Astrocyte (in vitro differentiated cells and primary cell): ENCODE measurements at regions not wholly inside any gene's neighbourhood (a gene's known extent, or its start where the extent isn't known, plus 50 kb on each side); places are given as distances from the start of the nearest gene placed in this dataset.

Source experiments
- CTCF ChIP-seq: IDR thresholded peaks from 2 replicates; pipeline ENCODE4 v1.5.1; 2011; ENCODE audit warnings: low read depth, mild to moderate bottlenecking, inconsistent platforms, low read length, moderate library complexity; ENCODE audit not compliant: insufficient read depth
- EZH2 ChIP-seq: IDR thresholded peaks from 2 replicates; pipeline ENCODE4 v1.6.1; 2012; ENCODE audit warnings: mild to moderate bottlenecking, low read length, inconsistent platforms; ENCODE audit not compliant: insufficient read depth

GRCh38 chr20:39222101-39222500 is 260.0 kb downstream of the DHX35 start:
- TF ChIP-seq CTCF (no peak), EZH2 (no peak)
